GM23338 (cell line): ENCODE measurements at regions not wholly inside any gene's neighbourhood (a gene's known extent, or its start where the extent isn't known, plus 50 kb on each side); places are given as distances from the start of the nearest gene placed in this dataset.

Experiments
- ATAC-seq: fragments of 200-7000 bp; cut with Tn5 transposase; 3 replicates; pipeline ENCODE4 v1.9.1; 2020
- DNase-seq: peaks from one replicate; pipeline ENCODE4 v3.0.0-alpha.2; 2015; ENCODE audit warnings: low spot score
- H2AFZ ChIP-seq: fragments of 200-600 bp; sonication (generic); 2 replicates; pipeline ENCODE4 v1.8.0; 2016; ENCODE audit warnings: antibody characterized with exemption, mild to moderate bottlenecking, moderate library complexity
- H3F3A ChIP-seq: fragments of 200-600 bp; sonication (generic); replicated peaks from 2 replicates; pipeline ENCODE4 v1.8.0; 2017; ENCODE audit warnings: antibody characterized with exemption, mixed run types, low read depth
- H3K27ac ChIP-seq: fragments of 200-600 bp; sonication (generic); 2 replicates; pipeline ENCODE4 v1.6.1; 2016; ENCODE audit warnings: low read depth
- H3K27me3 ChIP-seq: fragments of 200-600 bp; sonication (generic); 2 replicates; pipeline ENCODE4 v1.8.0; 2016; ENCODE audit warnings: mild to moderate bottlenecking, mixed run types, moderate library complexity; ENCODE audit not compliant: insufficient read depth
- H3K36me3 ChIP-seq: fragments of 200-600 bp; sonication (generic); 2 replicates; pipeline ENCODE4 v1.8.0; 2016; ENCODE audit warnings: mild to moderate bottlenecking; ENCODE audit not compliant: insufficient read depth
- H3K4me1 ChIP-seq: fragments of 200-600 bp; sonication (generic); 2 replicates; pipeline ENCODE4 v1.8.0; 2016; ENCODE audit warnings: mild to moderate bottlenecking, moderate library complexity; ENCODE audit not compliant: insufficient read depth
- H3K4me2 ChIP-seq: fragments of 200-600 bp; sonication (generic); 2 replicates; pipeline ENCODE4 v1.7.1; 2017; ENCODE audit warnings: mixed run types
- H3K4me3 ChIP-seq: fragments of 200-600 bp; sonication (generic); 2 replicates; pipeline ENCODE4 v1.6.1; 2016; ENCODE audit warnings: mixed run types
- H3K79me2 ChIP-seq: fragments of 200-600 bp; sonication (generic); replicated peaks from 2 replicates; pipeline ENCODE4 v1.8.0; 2017; ENCODE audit warnings: mild to moderate bottlenecking; ENCODE audit not compliant: insufficient read depth
- H3K9me2 ChIP-seq: fragments of 200-600 bp; sonication (generic); 2 replicates; pipeline ENCODE4 v1.8.0; 2017; ENCODE audit not compliant: insufficient read depth
- H4K20me1 ChIP-seq: fragments of 200-600 bp; sonication (generic); replicated peaks from 2 replicates; pipeline ENCODE4 v1.8.0; 2017; ENCODE audit warnings: mild to moderate bottlenecking; ENCODE audit not compliant: insufficient read depth
- H3K27ac Mint-ChIP-seq: 2 replicates; pipeline ENCODE4 v1.8.0; 2020; ENCODE audit warnings: inconsistent platforms, mild to moderate bottlenecking, moderate library complexity, mixed read lengths
- H3K27me3 Mint-ChIP-seq: 3 replicates; pipeline ENCODE4 v1.8.0; 2022; ENCODE audit warnings: low read depth, mild to moderate bottlenecking, moderate library complexity, mixed read lengths, inconsistent platforms; ENCODE audit not compliant: insufficient read depth, poor library complexity
- H3K36me3 Mint-ChIP-seq: 3 replicates; pipeline ENCODE4 v1.8.0; 2021; ENCODE audit warnings: low read depth, mild to moderate bottlenecking, inconsistent platforms, moderate library complexity, mixed read lengths
- H3K4me1 Mint-ChIP-seq: 3 replicates; pipeline ENCODE4 v1.8.0; 2020; ENCODE audit warnings: mild to moderate bottlenecking, inconsistent platforms, mixed read lengths
- H3K4me3 Mint-ChIP-seq: 3 replicates; pipeline ENCODE4 v1.8.0; 2021; ENCODE audit warnings: moderate library complexity, mild to moderate bottlenecking, inconsistent platforms, mixed read lengths
- H3K9me3 Mint-ChIP-seq: 3 replicates; pipeline ENCODE4 v1.8.0; 2020; ENCODE audit warnings: moderate library complexity, mild to moderate bottlenecking, inconsistent platforms, mixed read lengths
- CREB1 ChIP-seq: fragments of 250-450 bp; sonication (Bioruptor Pico); IDR thresholded peaks from 2 replicates; pipeline ENCODE4 v1.5.0; 2020; ENCODE audit warnings: low read depth, mild to moderate bottlenecking, moderate library complexity
- EZH2 ChIP-seq: fragments of 200-600 bp; sonication (generic); IDR thresholded peaks from one replicate; pipeline ENCODE4 v1.8.0; 2017; ENCODE audit warnings: antibody characterized with exemption, mild to moderate bottlenecking, low read depth; ENCODE audit not compliant: unreplicated experiment
- EZH2phosphoT487 ChIP-seq: fragments of 200-600 bp; sonication (generic); IDR thresholded peaks from one replicate; pipeline ENCODE4 v1.8.1; 2018; ENCODE audit warnings: antibody characterized with exemption; ENCODE audit not compliant: unreplicated experiment
- JUNB ChIP-seq: IDR thresholded peaks from one replicate; pipeline ENCODE4 v1.6.1; 2016; ENCODE audit warnings: antibody characterized with exemption; ENCODE audit not compliant: unreplicated experiment
- NANOG ChIP-seq: IDR thresholded peaks from 2 replicates; pipeline ENCODE4 v1.6.1; 2016; ENCODE audit warnings: antibody characterized with exemption, borderline replicate concordance
- POLR2AphosphoS5 ChIP-seq: IDR thresholded peaks from 2 replicates; pipeline ENCODE4 v1.6.1; 2016; ENCODE audit warnings: antibody characterized with exemption, low read depth
- REST ChIP-seq: IDR thresholded peaks from one replicate; pipeline ENCODE4 v1.6.1; 2018; ENCODE audit warnings: antibody characterized with exemption; ENCODE audit not compliant: unreplicated experiment
- STAT1 ChIP-seq: IDR thresholded peaks from one replicate; pipeline ENCODE4 v1.6.1; 2016; ENCODE audit warnings: antibody characterized with exemption; ENCODE audit not compliant: unreplicated experiment
- ZNF114 ChIP-seq: fragments of 250-450 bp; sonication (Bioruptor Pico); IDR thresholded peaks from 2 replicates; pipeline ENCODE4 v1.5.0; 2020; ENCODE audit warnings: mild to moderate bottlenecking, moderate library complexity
- ZNF331 ChIP-seq: fragments of 250-450 bp; sonication (Bioruptor Pico); IDR thresholded peaks from 2 replicates; pipeline ENCODE4 v1.5.0; 2020; ENCODE audit warnings: low read depth, mild to moderate bottlenecking, moderate library complexity
- ZNF462 ChIP-seq: fragments of 250-450 bp; sonication (Bioruptor Pico); IDR thresholded peaks from 2 replicates; pipeline ENCODE4 v1.5.0; 2020; ENCODE audit warnings: mild to moderate bottlenecking, moderate library complexity
- TF ChIP-seq, protein P1 (sequence below): IDR thresholded peaks from 2 replicates; pipeline ENCODE4 v1.6.1; 2016; ENCODE audit warnings: antibody characterized with exemption
- TF ChIP-seq, protein P2 (sequence below), 2 experiments: fragments of 200-600 bp in 1 of 2; sonication (generic) in 1 of 2; conservative IDR thresholded peaks; 2 replicates each; pipeline versions ENCODE4 v1.5.1 to v1.6.1; 2016 to 2017; ENCODE audit warnings: antibody characterized with exemption in 2 of 2, low read depth in 2 of 2, mild to moderate bottlenecking in 2 of 2, moderate library complexity in 1 of 2

DNA sequence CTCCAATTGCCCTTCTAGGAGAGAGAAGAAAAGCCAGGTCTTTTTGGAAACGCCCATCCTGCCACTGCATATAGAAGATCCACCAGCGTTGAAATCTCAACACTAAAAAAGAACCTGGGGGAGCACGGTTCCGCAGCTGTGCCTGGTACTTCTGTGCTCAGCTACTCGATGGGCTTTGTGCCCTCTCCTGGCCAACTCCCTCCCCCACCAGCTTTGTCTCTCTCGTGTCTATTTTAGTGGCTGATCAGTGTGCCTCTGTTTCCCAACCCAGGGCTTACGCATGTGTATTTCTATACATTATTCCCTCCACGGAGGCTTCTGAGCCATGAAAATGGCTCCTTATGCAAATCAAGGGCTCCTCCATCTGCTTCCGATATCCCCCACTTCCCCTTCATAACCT lies 83.5 kb downstream of the RBFOX3 start:
- TF ChIP-seq, protein P1, sequence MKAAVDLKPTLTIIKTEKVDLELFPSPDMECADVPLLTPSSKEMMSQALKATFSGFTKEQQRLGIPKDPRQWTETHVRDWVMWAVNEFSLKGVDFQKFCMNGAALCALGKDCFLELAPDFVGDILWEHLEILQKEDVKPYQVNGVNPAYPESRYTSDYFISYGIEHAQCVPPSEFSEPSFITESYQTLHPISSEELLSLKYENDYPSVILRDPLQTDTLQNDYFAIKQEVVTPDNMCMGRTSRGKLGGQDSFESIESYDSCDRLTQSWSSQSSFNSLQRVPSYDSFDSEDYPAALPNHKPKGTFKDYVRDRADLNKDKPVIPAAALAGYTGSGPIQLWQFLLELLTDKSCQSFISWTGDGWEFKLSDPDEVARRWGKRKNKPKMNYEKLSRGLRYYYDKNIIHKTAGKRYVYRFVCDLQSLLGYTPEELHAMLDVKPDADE: no peak
- TF ChIP-seq EZH2: no peak
- TF ChIP-seq, protein P2, sequence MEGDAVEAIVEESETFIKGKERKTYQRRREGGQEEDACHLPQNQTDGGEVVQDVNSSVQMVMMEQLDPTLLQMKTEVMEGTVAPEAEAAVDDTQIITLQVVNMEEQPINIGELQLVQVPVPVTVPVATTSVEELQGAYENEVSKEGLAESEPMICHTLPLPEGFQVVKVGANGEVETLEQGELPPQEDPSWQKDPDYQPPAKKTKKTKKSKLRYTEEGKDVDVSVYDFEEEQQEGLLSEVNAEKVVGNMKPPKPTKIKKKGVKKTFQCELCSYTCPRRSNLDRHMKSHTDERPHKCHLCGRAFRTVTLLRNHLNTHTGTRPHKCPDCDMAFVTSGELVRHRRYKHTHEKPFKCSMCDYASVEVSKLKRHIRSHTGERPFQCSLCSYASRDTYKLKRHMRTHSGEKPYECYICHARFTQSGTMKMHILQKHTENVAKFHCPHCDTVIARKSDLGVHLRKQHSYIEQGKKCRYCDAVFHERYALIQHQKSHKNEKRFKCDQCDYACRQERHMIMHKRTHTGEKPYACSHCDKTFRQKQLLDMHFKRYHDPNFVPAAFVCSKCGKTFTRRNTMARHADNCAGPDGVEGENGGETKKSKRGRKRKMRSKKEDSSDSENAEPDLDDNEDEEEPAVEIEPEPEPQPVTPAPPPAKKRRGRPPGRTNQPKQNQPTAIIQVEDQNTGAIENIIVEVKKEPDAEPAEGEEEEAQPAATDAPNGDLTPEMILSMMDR (conservative IDR thresholded peaks at IDR 0.05; ENCODE audit: low read depth in 2 of 2): no peak
- no peak for TF ChIP-seq EZH2phosphoT487
- no peak for TF ChIP-seq ZNF462
- no peak for TF ChIP-seq CREB1 (CRISPR knock-in tag)
- no peak for TF ChIP-seq STAT1
- TF ChIP-seq ZNF114: no peak
- TF ChIP-seq NANOG: no peak
- no peak for TF ChIP-seq REST
- TF ChIP-seq ZNF331 (CRISPR knock-in tag): no peak
- no peak for TF ChIP-seq JUNB
- no peak for TF ChIP-seq POLR2AphosphoS5
- Histone ChIP-seq H3K27ac (no peak overlapping the region), H4K20me1 (no peaks in the 10 kb centered on the region), H3K27me3 (no peaks in the 10 kb centered on the region), H3K4me1 (peaks cover 6% of the 10 kb centered on the region; the same call in 1 of the 2 replicates), H3K36me3 (no peaks in the 10 kb centered on the region), H3K9me2 (0 out of 2 replicates have a peak, but pooled peaks cover 8% of the 10 kb centered on the region), H3K79me2 (no peaks in the 10 kb centered on the region), H2AFZ (no peak overlapping the region), H3K4me2 (no peak overlapping the region), H3F3A (no peaks in the 10 kb centered on the region), H3K4me3 (no peak overlapping the region)
- ATAC-seq (no peak), DNase-seq (no peak)
- H3K4me1 Mint-ChIP-seq: peaks cover 34% of the 10 kb centered on the region
- peaks cover 14% of the 10 kb centered on the region for H3K27me3 Mint-ChIP-seq
- no peaks in the 10 kb centered on the region for H3K9me3 Mint-ChIP-seq
- no peaks in the 10 kb centered on the region for H3K36me3 Mint-ChIP-seq
- no peak overlapping the region for H3K4me3 Mint-ChIP-seq
- H3K27ac Mint-ChIP-seq: no peak overlapping the region
